ENCODE measurements at regions not wholly inside any gene's neighbourhood (a gene's known extent, or its start where the extent isn't known, plus 50 kb on each side); places are given as distances from the start of the nearest gene placed in this dataset.

- H3K9me3 ChIP-seq (ENCODE audit: low read length) = no peaks in the 10 kb centered on the region
- POLR2A ChIA-PET = no interaction called here
- no peak for DNase-seq (ENCODE audit: low spot score)
- H3K4me3 ChIP-seq (ENCODE audit: low read depth, low read length, poor library complexity, severe bottlenecking) = no peak overlapping the region
- H3K9me2 ChIP-seq (ENCODE audit: insufficient read depth, low read length) = no peaks in the 10 kb centered on the region
- H3K4me2 ChIP-seq (ENCODE audit: low read length) = no peak overlapping the region
- H3K79me2 ChIP-seq (ENCODE audit: insufficient read depth, low read depth, low read length) = no peaks in the 10 kb centered on the region
- CTCF ChIA-PET (ENCODE audit: unreplicated experiment) = no interaction called here
- no peak for TF ChIP-seq EZH2phosphoT487 (IDR thresholded peaks at IDR 0.05; ENCODE audit: borderline replicate concordance, low read depth, low read length)
- TF ChIP-seq, protein P1, sequence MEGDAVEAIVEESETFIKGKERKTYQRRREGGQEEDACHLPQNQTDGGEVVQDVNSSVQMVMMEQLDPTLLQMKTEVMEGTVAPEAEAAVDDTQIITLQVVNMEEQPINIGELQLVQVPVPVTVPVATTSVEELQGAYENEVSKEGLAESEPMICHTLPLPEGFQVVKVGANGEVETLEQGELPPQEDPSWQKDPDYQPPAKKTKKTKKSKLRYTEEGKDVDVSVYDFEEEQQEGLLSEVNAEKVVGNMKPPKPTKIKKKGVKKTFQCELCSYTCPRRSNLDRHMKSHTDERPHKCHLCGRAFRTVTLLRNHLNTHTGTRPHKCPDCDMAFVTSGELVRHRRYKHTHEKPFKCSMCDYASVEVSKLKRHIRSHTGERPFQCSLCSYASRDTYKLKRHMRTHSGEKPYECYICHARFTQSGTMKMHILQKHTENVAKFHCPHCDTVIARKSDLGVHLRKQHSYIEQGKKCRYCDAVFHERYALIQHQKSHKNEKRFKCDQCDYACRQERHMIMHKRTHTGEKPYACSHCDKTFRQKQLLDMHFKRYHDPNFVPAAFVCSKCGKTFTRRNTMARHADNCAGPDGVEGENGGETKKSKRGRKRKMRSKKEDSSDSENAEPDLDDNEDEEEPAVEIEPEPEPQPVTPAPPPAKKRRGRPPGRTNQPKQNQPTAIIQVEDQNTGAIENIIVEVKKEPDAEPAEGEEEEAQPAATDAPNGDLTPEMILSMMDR (conservative IDR thresholded peaks at IDR 0.05; ENCODE audit: low read length) = no peak
- H3K27ac ChIP-seq (ENCODE audit: low read depth, low read length, poor library complexity, severe bottlenecking) = no peak overlapping the region
- no TSS peak for BruUV-seq (replicated peaks)
- H4K20me1 ChIP-seq (ENCODE audit: insufficient read depth, low read length) = no peaks in the 10 kb centered on the region
- no peaks in the 10 kb centered on the region for H3K4me1 ChIP-seq (ENCODE audit: insufficient read depth, low read length, poor library complexity, severe bottlenecking)
- intact Hi-C loops (cut with micrococcal nuclease; ENCODE audit: unreplicated experiment) = no loop called here
- no peaks in the 10 kb centered on the region for H3K36me3 ChIP-seq (ENCODE audit: insufficient read depth, low read length)
- H2AFZ ChIP-seq (ENCODE audit: low read length) = no peak overlapping the region
Observed at GRCh38 chrX:20969565-20969964, 404.7 kb upstream of the CNKSR2 start.

DNA sequence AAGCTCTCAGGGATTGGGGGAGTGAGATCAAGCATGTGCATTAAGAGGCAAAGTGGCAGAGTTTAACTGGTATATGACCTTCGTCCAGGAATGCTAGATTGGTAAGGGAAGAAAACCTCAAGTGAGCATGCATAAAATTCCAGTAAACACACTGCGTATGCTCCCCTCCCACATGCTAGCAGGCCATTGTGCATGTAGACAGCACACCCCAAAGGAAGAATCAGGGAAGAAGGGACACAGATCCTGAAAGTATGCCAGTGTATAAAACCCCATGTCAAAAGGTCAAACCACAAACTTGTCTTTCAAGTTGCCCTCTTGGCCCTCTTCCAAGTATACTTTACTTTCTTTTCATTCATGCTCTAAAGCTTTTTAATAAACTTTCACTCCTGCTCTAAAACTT, 405.2 kb upstream of the CNKSR2 start:
- no peak overlapping the region for H3K4me3 ChIP-seq (ENCODE audit: low read depth, low read length, poor library complexity, severe bottlenecking)
- no peaks in the 10 kb centered on the region for H3K36me3 ChIP-seq (ENCODE audit: insufficient read depth, low read length)
- H3K79me2 ChIP-seq (ENCODE audit: insufficient read depth, low read depth, low read length) = no peaks in the 10 kb centered on the region
- no TSS peak for BruUV-seq (replicated peaks)
- no peak for TF ChIP-seq EZH2phosphoT487 (IDR thresholded peaks at IDR 0.05; ENCODE audit: borderline replicate concordance, low read depth, low read length)
- TF ChIP-seq, protein P1 (conservative IDR thresholded peaks at IDR 0.05; ENCODE audit: low read length) = no peak
- ChIA-PET POLR2A (no interaction called here), CTCF (ENCODE audit: unreplicated experiment) (no interaction called here)
- H4K20me1 ChIP-seq (ENCODE audit: insufficient read depth, low read length) = no peaks in the 10 kb centered on the region
- no peaks in the 10 kb centered on the region for H3K9me3 ChIP-seq (ENCODE audit: low read length)
- no peaks in the 10 kb centered on the region for H3K9me2 ChIP-seq (ENCODE audit: insufficient read depth, low read length)
- no peak overlapping the region for H2AFZ ChIP-seq (ENCODE audit: low read length)
- no peak for DNase-seq (ENCODE audit: low spot score)
- H3K4me1 ChIP-seq (ENCODE audit: insufficient read depth, low read length, poor library complexity, severe bottlenecking) = no peaks in the 10 kb centered on the region
- intact Hi-C loops (cut with micrococcal nuclease; ENCODE audit: unreplicated experiment) = no loop called here
- no peak overlapping the region for H3K27ac ChIP-seq (ENCODE audit: low read depth, low read length, poor library complexity, severe bottlenecking)
- H3K4me2 ChIP-seq (ENCODE audit: low read length) = no peak overlapping the region

DNA sequence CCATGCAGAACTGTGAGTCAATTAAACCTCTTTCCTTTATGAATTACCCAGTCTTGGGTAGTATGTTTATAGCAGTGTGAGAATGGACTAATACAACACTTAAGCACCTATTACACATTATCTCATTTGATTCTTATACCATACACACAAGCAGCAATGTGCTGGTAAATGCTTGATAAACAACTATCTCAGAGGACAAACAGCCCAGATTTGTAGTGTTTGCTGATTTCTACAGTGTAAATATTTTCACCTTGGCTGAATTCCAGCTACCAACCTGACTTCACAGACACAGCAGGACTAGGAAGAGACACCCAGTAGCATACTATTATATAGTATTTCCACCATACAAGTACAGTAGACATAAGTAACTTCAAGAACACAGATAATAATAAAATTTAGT, 406.5 kb upstream of the CNKSR2 start:
- Histone ChIP-seq H3K79me2 (ENCODE audit: insufficient read depth, low read depth, low read length) (no peaks in the 10 kb centered on the region), H2AFZ (ENCODE audit: low read length) (no peak overlapping the region), H3K4me1 (ENCODE audit: insufficient read depth, low read length, poor library complexity, severe bottlenecking) (no peaks in the 10 kb centered on the region), H3K27ac (ENCODE audit: low read depth, low read length, poor library complexity, severe bottlenecking) (no peak overlapping the region), H3K4me3 (ENCODE audit: low read depth, low read length, poor library complexity, severe bottlenecking) (no peak overlapping the region), H3K4me2 (ENCODE audit: low read length) (no peak overlapping the region), H3K9me2 (ENCODE audit: insufficient read depth, low read length) (no peaks in the 10 kb centered on the region), H3K36me3 (ENCODE audit: insufficient read depth, low read length) (no peaks in the 10 kb centered on the region), H3K9me3 (ENCODE audit: low read length) (no peaks in the 10 kb centered on the region), H4K20me1 (ENCODE audit: insufficient read depth, low read length) (no peaks in the 10 kb centered on the region)
- CTCF ChIA-PET (ENCODE audit: unreplicated experiment) = no interaction called here
- intact Hi-C loops (cut with micrococcal nuclease; ENCODE audit: unreplicated experiment) = no loop called here
- no peak for TF ChIP-seq EZH2phosphoT487 (IDR thresholded peaks at IDR 0.05; ENCODE audit: borderline replicate concordance, low read depth, low read length)
- TF ChIP-seq, protein P1 (conservative IDR thresholded peaks at IDR 0.05; ENCODE audit: low read length) = no peak
- no peak for DNase-seq (ENCODE audit: low spot score)
- BruUV-seq (replicated peaks) = no TSS peak
- POLR2A ChIA-PET = no interaction called here
